GM18498 (cell line): ENCODE measurements at regions not wholly inside any gene's neighbourhood (a gene's known extent, or its start where the extent isn't known, plus 50 kb on each side); places are given as distances from the start of the nearest gene placed in this dataset.

Source experiments
- ATAC-seq: cut with Tn5 transposase; IDR thresholded peaks from one replicate; pipeline ENCODE4 v1.9.1; 2021; ENCODE audit warnings: mild to moderate bottlenecking, moderate library complexity; ENCODE audit not compliant: unreplicated experiment

DNA sequence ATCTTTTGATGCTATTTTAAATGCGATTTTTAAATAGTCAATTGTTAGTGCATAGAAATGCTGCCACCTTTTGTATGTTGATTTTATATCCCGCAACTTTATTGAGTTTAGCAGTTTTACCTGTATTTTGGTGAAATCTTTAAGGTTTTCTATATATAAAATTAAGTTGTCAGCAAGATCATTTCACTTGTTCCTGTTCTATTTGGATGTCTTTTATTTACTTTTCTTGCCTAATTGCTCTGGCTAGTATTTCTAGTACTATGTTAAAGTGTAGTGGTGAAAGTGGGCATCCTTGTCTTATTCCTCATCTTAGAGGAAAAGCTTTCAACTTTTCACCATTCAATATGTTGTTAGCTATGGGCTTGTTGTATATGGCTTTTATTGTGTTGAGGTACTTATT, 813.3 kb upstream of the CELF2 start:
- no peak for ATAC-seq

GRCh38 chr10:10205906-10206305, 811.8 kb upstream of the CELF2 start:
- ATAC-seq, result no peak

GRCh38 chr10:10207538-10207937, 810.1 kb upstream of the CELF2 start:
- no peak for ATAC-seq

GRCh38 chr10:10208196-10208595, 809.5 kb upstream of the CELF2 start:
- no peak for ATAC-seq

GRCh38 chr10:10209167-10209566, 808.5 kb upstream of the CELF2 start:
- no peak for ATAC-seq

GRCh38 chr10:10211409-10211808, 806.3 kb upstream of the CELF2 start:
- ATAC-seq, result no peak

DNA sequence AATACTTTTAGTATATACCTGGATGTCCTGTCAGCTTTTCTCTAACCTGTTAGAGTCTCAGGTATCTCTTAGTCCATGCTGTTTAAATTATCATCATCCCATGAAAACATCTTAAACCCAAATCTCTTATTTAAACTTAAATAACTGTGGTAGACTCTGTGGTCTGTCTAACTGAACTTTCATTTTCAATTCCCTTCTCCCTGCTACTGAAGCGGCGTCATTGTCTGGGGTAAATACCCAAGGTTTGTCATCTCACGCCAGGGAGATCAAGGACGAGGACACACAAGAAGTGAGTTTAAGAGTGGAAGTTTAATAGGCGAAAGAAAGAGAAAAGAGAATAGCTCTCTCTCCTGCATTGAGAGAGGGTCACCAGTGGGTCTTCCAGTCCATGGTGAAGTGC, 804.4 kb upstream of the CELF2 start:
- ATAC-seq, result peak; percentile 78

DNA sequence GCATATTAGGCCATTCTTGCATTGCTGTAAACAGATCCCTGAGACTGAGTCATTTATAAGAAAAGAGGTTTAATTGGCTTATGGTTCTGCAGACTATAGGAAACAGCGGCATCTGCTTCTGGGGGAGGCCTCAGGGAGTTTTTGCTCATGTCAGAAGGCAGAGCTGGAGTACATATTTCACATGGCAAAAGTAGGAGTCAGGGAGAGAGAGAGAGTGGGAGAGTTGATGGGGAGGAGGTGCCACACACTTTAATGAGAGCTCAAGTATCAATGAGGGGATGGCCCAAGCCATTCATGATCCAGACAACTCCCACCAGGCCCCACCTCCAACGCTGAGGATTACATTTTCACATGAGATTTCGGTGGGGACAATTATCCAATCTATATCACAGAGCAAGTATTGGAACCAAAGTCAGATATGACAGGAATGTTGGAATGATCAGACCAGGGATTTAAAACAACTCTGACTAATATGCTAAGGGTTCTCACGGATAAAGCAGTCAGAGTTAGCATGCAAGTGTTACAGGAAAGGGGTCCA, 795.3 kb upstream of the CELF2 start:
- no peak for ATAC-seq

GRCh38 chr10:10223131-10223530, 794.5 kb upstream of the CELF2 start:
- no peak for ATAC-seq

DNA sequence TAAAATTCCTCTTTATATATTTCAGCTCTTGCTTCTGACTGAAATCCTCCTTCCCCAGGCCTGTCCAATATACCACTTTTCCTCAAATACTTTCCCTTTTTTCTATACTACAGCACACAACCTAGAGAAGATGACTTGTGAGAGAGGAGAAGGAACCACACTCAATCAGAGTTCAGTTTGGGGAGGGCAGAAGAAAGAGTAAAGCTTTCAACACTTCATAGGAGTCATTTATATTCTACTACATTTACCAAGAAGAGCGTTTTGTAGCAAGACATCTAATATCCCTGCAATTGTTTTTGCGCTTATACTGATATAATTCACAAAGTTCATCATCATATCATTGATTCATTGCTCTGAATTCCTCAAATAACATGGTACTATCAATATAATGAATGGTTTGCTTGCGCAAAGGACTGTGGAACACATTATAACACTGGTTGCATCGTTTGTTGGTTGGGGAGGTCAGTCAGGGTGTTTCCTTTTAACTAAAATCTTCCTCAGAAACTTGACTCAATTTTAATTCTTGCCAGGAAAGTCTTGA, 792.5 kb upstream of the CELF2 start:
- ATAC-seq, result no peak

GRCh38 chr10:10233229-10233628, 784.4 kb upstream of the CELF2 start:
- no peak for ATAC-seq

- no peak for ATAC-seq
Observed at GRCh38 chr10:10235003-10235402, 782.7 kb upstream of the CELF2 start.

DNA sequence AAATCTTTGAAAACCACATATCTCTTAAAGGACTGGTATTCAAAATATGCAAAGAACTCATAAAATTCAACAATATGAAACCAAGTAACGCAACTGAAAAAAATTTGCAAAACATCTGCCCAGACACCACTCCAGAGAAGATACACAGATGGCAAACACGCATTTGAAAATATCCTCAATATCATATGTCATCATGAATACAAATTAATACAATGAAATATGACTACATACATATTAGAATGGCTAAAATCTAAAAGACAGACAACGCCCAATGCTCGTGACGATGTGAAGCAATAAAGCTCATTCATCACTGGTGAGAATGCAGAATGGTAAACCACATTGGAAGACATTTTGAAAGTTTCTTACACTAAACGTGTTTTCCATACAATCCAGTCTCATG, 770.1 kb upstream of the CELF2 start:
- ATAC-seq, result no peak

DNA sequence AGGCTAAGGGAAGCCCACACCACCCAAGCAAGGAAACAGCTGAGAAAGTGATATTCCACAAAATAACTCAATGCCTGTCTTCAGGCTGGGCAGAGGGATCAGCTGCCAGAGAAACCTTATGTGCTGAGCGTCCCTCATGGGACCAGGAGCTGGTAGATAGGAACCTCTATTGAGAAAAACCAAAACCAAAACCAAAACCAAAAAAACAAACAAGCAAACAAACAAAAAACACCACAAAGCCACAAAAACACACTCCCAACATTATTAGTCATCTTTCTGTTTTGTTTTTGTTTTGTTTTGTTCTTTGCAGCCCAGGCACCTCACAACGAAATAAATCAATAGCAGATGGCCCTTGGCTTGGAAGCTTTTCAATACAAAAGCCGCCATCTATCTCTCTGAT, 760.8 kb upstream of the CELF2 start:
- no peak for ATAC-seq

DNA sequence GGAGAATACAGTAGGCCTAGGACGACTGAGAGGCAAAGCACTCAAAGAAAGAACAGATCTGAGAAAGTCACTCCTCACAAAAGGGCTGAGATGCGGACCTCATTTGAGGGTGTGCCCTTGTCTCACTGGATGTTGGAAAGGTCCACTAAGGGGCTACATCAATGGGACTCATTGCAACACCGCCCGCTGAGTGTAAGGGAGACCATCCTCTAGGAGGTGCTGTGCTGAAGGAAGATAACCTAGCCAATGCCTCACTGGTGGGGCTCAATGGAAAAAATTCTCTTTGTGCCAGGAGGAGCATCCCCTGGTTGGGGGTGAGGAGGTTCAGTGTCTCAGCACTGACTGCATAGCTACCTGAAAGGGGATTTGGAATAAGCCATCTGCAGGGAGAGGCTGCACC, 758.7 kb upstream of the CELF2 start:
- ATAC-seq, result no peak

DNA sequence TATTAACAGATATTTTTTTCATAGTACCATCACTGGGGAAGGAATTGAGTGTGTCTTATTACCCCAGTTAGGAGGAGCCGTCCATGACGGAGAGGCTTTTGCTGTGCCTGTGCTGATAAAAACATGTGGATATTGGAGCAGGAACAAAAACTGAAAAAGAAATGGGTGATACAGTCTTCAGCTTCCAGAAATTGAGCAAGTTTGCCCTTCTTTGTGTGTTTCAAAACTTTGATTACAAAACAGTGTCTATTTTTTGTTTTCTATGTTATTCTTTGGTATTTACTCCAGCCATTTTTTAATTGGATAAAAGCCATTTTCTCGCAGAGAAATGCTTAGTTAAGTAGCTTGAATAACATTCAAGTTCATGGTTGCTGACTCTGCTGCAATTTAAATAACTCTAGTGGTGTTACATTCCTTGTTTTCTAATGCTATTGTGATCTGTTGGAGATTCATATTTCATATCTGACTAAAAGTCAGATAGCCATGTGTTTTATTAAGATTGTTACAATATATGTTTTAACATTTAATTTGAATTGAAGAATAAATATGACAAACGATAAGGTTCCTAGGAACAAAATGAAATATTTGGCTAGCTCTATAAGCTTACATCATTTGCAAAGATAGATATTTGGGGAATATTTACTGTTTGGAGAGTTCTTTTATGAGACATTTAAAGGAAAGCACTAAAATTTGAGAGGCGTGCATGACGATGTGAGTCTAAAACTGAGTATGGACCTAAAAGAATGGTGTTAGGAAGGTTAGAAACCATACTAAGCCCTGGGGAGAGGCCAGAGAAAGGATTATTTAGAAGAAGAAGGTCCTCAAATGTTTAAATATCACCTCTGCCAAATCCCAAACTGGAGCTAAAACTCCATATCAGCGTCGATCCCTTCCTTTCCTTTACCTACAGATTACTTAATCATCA, 747.3 kb upstream of the CELF2 start:
- ATAC-seq, result no peak

- ATAC-seq, result no peak
Observed at GRCh38 chr10:10271639-10272192, 746.0 kb upstream of the CELF2 start.

DNA sequence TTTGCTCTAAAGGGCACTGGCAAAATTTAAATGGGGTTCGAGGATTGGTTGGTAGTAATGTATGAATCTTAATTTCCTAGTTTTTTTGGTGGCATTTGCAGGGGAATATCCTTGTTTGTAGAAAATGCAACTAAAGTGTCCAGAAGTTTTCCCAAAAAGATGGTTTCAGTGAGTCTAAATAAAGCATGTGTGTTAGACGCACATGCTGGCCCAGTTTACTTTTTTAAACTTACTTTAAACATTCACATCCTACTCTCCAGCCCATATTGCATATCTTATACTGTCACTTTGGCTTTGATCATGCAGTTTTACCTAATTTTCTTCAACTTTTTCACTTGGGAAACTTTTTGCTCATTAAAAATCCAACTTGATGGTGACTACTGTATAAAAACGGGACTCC, 744.0 kb upstream of the CELF2 start:
- no peak for ATAC-seq

DNA sequence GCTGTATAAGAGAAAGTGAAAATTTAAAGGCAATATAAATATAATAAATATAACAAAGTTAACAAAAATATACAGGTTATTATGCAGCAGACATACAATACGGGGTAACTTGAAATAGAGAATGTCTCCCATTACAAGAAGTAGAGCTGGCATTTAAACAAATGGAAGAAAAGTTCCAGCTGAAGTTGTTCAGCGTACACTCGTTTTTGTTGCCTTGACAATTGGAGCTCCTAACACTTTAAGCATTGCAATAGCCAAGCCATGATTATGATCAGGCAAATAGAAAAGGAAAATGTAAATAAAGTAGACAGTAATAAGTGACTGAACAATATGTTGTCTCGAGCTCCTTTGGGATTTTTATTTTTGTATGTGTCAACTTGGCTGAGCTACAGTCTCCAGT, 737.8 kb upstream of the CELF2 start:
- ATAC-seq, result no peak

DNA sequence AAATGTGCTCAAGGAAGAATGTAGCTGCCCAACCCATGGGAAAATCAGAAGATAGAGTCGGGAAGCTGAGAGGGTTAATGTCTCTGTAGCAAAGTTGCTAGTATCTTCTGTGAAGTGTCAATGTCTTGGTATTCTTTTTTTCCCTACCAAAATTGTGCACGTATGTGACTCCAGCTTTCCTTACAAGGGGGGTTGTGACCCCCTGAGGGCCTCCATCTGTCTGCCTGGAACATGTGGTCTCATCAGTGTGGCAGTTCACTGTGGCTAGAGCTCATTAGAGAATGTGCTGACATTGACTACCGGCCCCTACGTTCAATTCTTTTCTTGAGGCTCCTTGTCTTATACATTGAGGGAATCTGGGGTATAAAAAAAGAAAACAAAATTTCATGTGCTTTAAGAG, 725.2 kb upstream of the CELF2 start:
- ATAC-seq, result no peak

DNA sequence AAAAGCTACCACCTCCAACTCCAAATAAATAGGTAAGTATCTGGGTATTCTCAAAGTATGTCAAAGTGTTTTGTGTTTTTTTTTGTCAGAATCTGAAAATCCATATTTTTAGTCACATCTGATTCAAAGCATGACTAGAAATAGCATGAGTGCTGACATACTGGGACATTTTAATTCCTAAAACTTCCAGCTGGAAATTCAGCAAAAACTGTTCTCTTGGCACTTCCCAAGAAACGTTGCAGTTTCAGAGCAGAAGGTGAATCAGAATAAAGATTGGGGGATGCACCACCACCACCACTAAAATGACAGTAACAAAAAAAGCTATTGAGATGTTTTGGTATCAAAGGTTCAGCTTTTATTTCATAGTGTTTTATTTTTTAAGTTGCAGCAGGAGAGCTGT, 724.6 kb upstream of the CELF2 start:
- no peak for ATAC-seq

DNA sequence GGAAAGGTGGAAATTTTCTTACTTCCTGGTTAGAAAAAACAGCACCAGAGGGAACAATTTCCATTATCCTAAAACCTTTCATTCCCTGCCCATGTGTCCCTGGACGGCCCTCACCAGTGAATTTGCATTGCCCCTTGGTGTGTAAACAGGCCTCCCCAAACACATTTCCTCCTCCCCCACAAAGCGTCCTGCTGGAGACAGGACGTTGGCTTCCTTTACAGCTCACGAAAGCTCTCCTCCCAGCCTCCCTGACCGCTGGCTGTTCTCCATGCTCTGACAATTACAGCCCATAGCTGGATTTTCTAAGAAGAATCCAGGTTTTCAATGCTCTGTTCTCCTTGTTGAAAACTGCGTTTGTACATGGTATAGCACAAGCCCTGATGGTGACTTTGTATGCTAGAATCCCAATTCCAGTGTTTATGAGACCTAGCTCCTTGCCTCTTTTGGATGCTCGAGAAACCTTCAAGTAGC, 724.2 kb upstream of the CELF2 start:
- no peak for ATAC-seq
